ENCODE measurements at regions not wholly inside any gene's neighbourhood (a gene's known extent, or its start where the extent isn't known, plus 50 kb on each side); places are given as distances from the start of the nearest gene placed in this dataset.

- Histone ChIP-seq H3K18ac (ENCODE audit: insufficient read length, low read depth, low read length) (no peak overlapping the region), H4K20me1 (ENCODE audit: control insufficient read depth, insufficient read depth, insufficient read length) (no peaks in the 10 kb centered on the region), H2BK15ac (ENCODE audit: low read depth, low read length) (no peak overlapping the region), H3T11ph (ENCODE audit: low read length) (no peak overlapping the region), H3K79me2 (ENCODE audit: insufficient read depth, low read length) (no peaks in the 10 kb centered on the region), H3K27ac (ENCODE audit: insufficient read length, low read depth, low read length) (no peak overlapping the region), H2BK20ac (ENCODE audit: low read depth, low read length, poor library complexity, severe bottlenecking) (no peak overlapping the region), H3K14ac (ENCODE audit: insufficient read depth, low read length) (no peak overlapping the region), H3K4ac (ENCODE audit: low read depth, low read length) (no peak overlapping the region), H4K8ac (replicated peaks; ENCODE audit: insufficient read length, low read depth, low read length) (no peak overlapping the region), H3K23ac (ENCODE audit: insufficient read length, low read depth, low read length) (no peak overlapping the region), H3K23me2 (ENCODE audit: insufficient read length, low read depth, low read length, poor library complexity, severe bottlenecking) (no peaks in the 10 kb centered on the region), H3K4me1 (ENCODE audit: insufficient read depth, low read length) (no peaks in the 10 kb centered on the region), H3K27me3 (ENCODE audit: insufficient read depth, low read length) (no peaks in the 10 kb centered on the region), H2BK12ac (ENCODE audit: insufficient read length, low read depth, low read length) (no peak overlapping the region), H2BK120ac (ENCODE audit: low read depth, low read length, poor library complexity, severe bottlenecking) (no peak overlapping the region), H2AFZ (ENCODE audit: low read length) (no peak overlapping the region), H4K91ac (ENCODE audit: insufficient read length, low read depth, low read length) (no peak overlapping the region), H3K9me3 (ENCODE audit: control insufficient read depth, low read depth, low read length) (no peaks in the 10 kb centered on the region), H3K9ac (ENCODE audit: extremely low read depth, insufficient read length, low read length) (no peak overlapping the region), H2BK5ac (ENCODE audit: insufficient read length, low read length) (no peak overlapping the region), H2AK5ac (ENCODE audit: insufficient read length, low read length) (no peak overlapping the region), H4K5ac (ENCODE audit: insufficient read length, low read depth, low read length) (no peak overlapping the region), H3K56ac (ENCODE audit: insufficient read length, low read depth, low read length) (no peak overlapping the region), H3K79me1 (ENCODE audit: insufficient read depth, low read depth, low read length, poor library complexity, severe bottlenecking) (no peaks in the 10 kb centered on the region), H3K4me2 (ENCODE audit: insufficient read depth, insufficient read length, low read length) (no peak overlapping the region)
- no peaks in the 10 kb centered on the region for H3K36me3 Mint-ChIP-seq (ENCODE audit: insufficient read depth in 1 of 3, low read depth in 3 of 3)
- H3K27ac Mint-ChIP-seq = no peak overlapping the region
- WGBS (ENCODE audit: extremely low coverage, insufficient read length, low lambda C conversion rate) = no CpG with 5 or more reads among the region's 4 CpGs
- H3K9me3 Mint-ChIP-seq = no peaks in the 10 kb centered on the region
- TF ChIP-seq, protein P1, sequence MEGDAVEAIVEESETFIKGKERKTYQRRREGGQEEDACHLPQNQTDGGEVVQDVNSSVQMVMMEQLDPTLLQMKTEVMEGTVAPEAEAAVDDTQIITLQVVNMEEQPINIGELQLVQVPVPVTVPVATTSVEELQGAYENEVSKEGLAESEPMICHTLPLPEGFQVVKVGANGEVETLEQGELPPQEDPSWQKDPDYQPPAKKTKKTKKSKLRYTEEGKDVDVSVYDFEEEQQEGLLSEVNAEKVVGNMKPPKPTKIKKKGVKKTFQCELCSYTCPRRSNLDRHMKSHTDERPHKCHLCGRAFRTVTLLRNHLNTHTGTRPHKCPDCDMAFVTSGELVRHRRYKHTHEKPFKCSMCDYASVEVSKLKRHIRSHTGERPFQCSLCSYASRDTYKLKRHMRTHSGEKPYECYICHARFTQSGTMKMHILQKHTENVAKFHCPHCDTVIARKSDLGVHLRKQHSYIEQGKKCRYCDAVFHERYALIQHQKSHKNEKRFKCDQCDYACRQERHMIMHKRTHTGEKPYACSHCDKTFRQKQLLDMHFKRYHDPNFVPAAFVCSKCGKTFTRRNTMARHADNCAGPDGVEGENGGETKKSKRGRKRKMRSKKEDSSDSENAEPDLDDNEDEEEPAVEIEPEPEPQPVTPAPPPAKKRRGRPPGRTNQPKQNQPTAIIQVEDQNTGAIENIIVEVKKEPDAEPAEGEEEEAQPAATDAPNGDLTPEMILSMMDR (conservative IDR thresholded peaks at IDR 0.05) = no peak
- H3K27me3 Mint-ChIP-seq (ENCODE audit: low read depth) = no peaks in the 10 kb centered on the region
- no peak for DNase-seq
- no peak overlapping the region for H3K4me3 Mint-ChIP-seq
- peaks cover 0 to 4% of the 10 kb centered on the region in 2 experiments; a peak in 2 of 4 replicates for H3K4me1 Mint-ChIP-seq
These were observed 158.4 kb downstream of the IBTK start for GRCh38 chr6:82088978-82089771.

Measured in H9 (cell line).